DND-41 (cell line): ENCODE measurements at regions not wholly inside any gene's neighbourhood (a gene's known extent, or its start where the extent isn't known, plus 50 kb on each side); places are given as distances from the start of the nearest gene placed in this dataset.

Experiments
- ATAC-seq: fragments of 200-7000 bp; cut with Tn5 transposase; 3 replicates; pipeline ENCODE4 v1.9.1; 2021; ENCODE audit warnings: low read depth; ENCODE audit not compliant: insufficient read depth
- DNase-seq: peaks from one replicate; pipeline ENCODE4 v3.0.0-alpha.2; 2020
- H2AFZ ChIP-seq: 2 replicates; pipeline ENCODE4 v1.6.0; 2012; ENCODE audit warnings: low read depth, low read length
- H3K27ac ChIP-seq: 2 replicates; pipeline ENCODE4 v1.5.1; 2012; ENCODE audit warnings: low read length, inconsistent platforms
- H3K27me3 ChIP-seq: fragments of 200-600 bp; sonication (generic); 2 replicates; pipeline ENCODE4 v1.6.0; 2012; ENCODE audit warnings: low read length, mild to moderate bottlenecking, inconsistent platforms; ENCODE audit not compliant: insufficient read depth, poor library complexity
- H3K36me3 ChIP-seq: 2 replicates; pipeline ENCODE4 v1.5.1; 2012; ENCODE audit warnings: low read length, inconsistent platforms; ENCODE audit not compliant: insufficient read depth
- H3K4me1 ChIP-seq: 2 replicates; pipeline ENCODE4 v1.5.1; 2012; ENCODE audit warnings: mild to moderate bottlenecking, low read length; ENCODE audit not compliant: insufficient read depth
- H3K4me2 ChIP-seq: 2 replicates; pipeline ENCODE4 v1.6.0; 2012; ENCODE audit warnings: mild to moderate bottlenecking, moderate library complexity, low read length, inconsistent platforms; ENCODE audit not compliant: insufficient read depth
- H3K4me3 ChIP-seq, 2 experiments: fragments of 200-600 bp in 1 of 2; shearing (Covaris generic) in 1 of 2; 2 replicates each; pipeline ENCODE4 v1.5.1; 2012 to 2016; ENCODE audit warnings: inconsistent platforms in 2 of 2, low read length in 2 of 2, mild to moderate bottlenecking in 2 of 2, low read depth in 1 of 2, moderate library complexity in 1 of 2
- H3K79me2 ChIP-seq: 2 replicates; pipeline ENCODE4 v1.6.0; 2012; ENCODE audit warnings: low read length, inconsistent platforms; ENCODE audit not compliant: insufficient read depth
- H3K9ac ChIP-seq: 2 replicates; pipeline ENCODE4 v1.6.0; 2012; ENCODE audit warnings: low read depth, mild to moderate bottlenecking, inconsistent platforms, low read length, moderate library complexity
- H3K9me3 ChIP-seq: 2 replicates; pipeline ENCODE4 v1.5.1; 2012; ENCODE audit warnings: low read length, moderate library complexity, mild to moderate bottlenecking, inconsistent platforms; ENCODE audit not compliant: insufficient read depth, severe bottlenecking
- H4K20me1 ChIP-seq: 2 replicates; pipeline ENCODE4 v1.6.0; 2012; ENCODE audit warnings: low read length; ENCODE audit not compliant: insufficient read depth
- EZH2 ChIP-seq: IDR thresholded peaks from 3 replicates; pipeline ENCODE4 v1.6.1; 2012; ENCODE audit warnings: borderline replicate concordance, low read depth, mild to moderate bottlenecking, moderate library complexity, low read length, inconsistent platforms; ENCODE audit not compliant: severe bottlenecking
- TF ChIP-seq, protein P1 (sequence below): IDR thresholded peaks from 2 replicates; pipeline ENCODE4 v1.5.1; 2012; ENCODE audit warnings: borderline replicate concordance, low read length, moderate library complexity, mild to moderate bottlenecking; ENCODE audit not compliant: poor library complexity, severe bottlenecking; ENCODE audit errors: extremely low read depth

DNA sequence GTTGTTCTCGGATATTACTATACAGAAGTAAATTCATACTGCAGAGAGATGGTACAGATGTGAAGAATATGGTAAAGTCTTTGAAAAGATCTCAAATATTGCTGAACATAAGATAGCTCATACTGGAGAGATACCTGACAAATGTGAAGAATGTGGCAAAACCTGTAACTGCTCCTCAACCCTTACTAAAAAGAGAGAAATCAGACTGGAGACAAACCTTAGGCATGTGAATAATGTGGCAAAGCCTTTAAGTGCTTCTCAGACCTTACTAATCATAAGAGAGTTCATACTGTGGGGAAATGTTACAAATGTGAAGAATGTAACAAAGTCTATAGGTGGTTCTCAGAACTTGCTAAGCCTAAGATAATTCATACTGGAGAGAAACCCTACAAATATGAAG, 986.0 kb upstream of the TSPY4 start:
- H2AFZ ChIP-seq, result no peak overlapping the region
- no peaks in the 10 kb centered on the region for H3K79me2 ChIP-seq
- no peak overlapping the region for H3K4me3 ChIP-seq
- no peak for ATAC-seq
- no peak overlapping the region for H3K27ac ChIP-seq
- no peaks in the 10 kb centered on the region for H4K20me1 ChIP-seq
- no peaks in the 10 kb centered on the region for H3K36me3 ChIP-seq
- H3K27me3 ChIP-seq, result no peaks in the 10 kb centered on the region
- no peak for DNase-seq
- no peaks in the 10 kb centered on the region for H3K9me3 ChIP-seq
- TF ChIP-seq, protein P1, sequence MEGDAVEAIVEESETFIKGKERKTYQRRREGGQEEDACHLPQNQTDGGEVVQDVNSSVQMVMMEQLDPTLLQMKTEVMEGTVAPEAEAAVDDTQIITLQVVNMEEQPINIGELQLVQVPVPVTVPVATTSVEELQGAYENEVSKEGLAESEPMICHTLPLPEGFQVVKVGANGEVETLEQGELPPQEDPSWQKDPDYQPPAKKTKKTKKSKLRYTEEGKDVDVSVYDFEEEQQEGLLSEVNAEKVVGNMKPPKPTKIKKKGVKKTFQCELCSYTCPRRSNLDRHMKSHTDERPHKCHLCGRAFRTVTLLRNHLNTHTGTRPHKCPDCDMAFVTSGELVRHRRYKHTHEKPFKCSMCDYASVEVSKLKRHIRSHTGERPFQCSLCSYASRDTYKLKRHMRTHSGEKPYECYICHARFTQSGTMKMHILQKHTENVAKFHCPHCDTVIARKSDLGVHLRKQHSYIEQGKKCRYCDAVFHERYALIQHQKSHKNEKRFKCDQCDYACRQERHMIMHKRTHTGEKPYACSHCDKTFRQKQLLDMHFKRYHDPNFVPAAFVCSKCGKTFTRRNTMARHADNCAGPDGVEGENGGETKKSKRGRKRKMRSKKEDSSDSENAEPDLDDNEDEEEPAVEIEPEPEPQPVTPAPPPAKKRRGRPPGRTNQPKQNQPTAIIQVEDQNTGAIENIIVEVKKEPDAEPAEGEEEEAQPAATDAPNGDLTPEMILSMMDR, result no peak
- TF ChIP-seq EZH2, result no peak
- H3K9ac ChIP-seq, result no peak overlapping the region
- no peaks in the 10 kb centered on the region for H3K4me1 ChIP-seq
- no peak overlapping the region for H3K4me2 ChIP-seq

DNA sequence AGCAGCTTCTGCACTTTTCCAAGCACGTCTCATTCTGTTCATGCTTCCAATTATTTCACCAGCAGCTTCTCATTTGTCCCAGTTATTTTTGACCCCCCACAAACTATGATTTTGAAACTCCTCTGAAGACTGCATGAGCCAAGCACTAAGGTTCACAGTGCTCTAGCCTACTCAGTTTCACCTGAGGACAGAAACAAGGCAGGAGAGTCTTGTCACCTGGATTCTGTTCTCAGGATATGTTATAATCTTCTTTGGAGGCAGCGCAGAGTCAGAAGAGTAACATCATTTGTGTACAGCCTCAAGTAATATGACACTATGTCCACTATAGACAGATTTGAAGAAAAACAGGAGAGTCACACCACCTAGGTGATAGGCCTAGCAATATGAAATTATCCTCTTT, 985.1 kb upstream of the TSPY4 start:
- H3K27ac ChIP-seq, result no peak overlapping the region
- no peak overlapping the region for H3K4me3 ChIP-seq
- no peak overlapping the region for H3K9ac ChIP-seq
- ATAC-seq (no peak), DNase-seq (no peak)
- H3K36me3 ChIP-seq, result no peaks in the 10 kb centered on the region
- no peaks in the 10 kb centered on the region for H4K20me1 ChIP-seq
- TF ChIP-seq EZH2, result no peak
- TF ChIP-seq, protein P1, result no peak
- no peaks in the 10 kb centered on the region for H3K79me2 ChIP-seq
- H3K4me2 ChIP-seq, result no peak overlapping the region
- H2AFZ ChIP-seq, result no peak overlapping the region
- no peaks in the 10 kb centered on the region for H3K4me1 ChIP-seq
- H3K9me3 ChIP-seq, result no peaks in the 10 kb centered on the region
- no peaks in the 10 kb centered on the region for H3K27me3 ChIP-seq

GRCh38 chrY:8358161-8358560, 979.1 kb upstream of the TSPY4 start:
- ATAC-seq, result no peak
- no peaks in the 10 kb centered on the region for H3K4me1 ChIP-seq
- H3K4me3 ChIP-seq, result no peak overlapping the region
- H3K27me3 ChIP-seq, result no peaks in the 10 kb centered on the region
- H4K20me1 ChIP-seq, result no peaks in the 10 kb centered on the region
- no peak overlapping the region for H3K27ac ChIP-seq
- no peaks in the 10 kb centered on the region for H3K79me2 ChIP-seq
- DNase-seq, result no peak
- H3K9ac ChIP-seq, result no peak overlapping the region
- H3K36me3 ChIP-seq, result no peaks in the 10 kb centered on the region
- TF ChIP-seq, protein P1, result no peak
- no peak for TF ChIP-seq EZH2
- no peak overlapping the region for H2AFZ ChIP-seq
- H3K9me3 ChIP-seq, result no peaks in the 10 kb centered on the region
- H3K4me2 ChIP-seq, result no peak overlapping the region

- Histone ChIP-seq H2AFZ (no peak overlapping the region), H3K4me1 (no peaks in the 10 kb centered on the region), H4K20me1 (no peaks in the 10 kb centered on the region), H3K27me3 (no peaks in the 10 kb centered on the region), H3K27ac (no peak overlapping the region), H3K36me3 (no peaks in the 10 kb centered on the region), H3K9ac (no peak overlapping the region), H3K79me2 (no peaks in the 10 kb centered on the region), H3K9me3 (no peaks in the 10 kb centered on the region), H3K4me3 (no peak overlapping the region), H3K4me2 (no peak overlapping the region)
- DNase-seq, result no peak
- no peak for ATAC-seq
- TF ChIP-seq, protein P1, result no peak
- TF ChIP-seq EZH2, result no peak
These were observed 975.5 kb upstream of the TSPY4 start for GRCh38 chrY:8361715-8362114.
